OCI-LY7 (cell line): ENCODE measurements at regions not wholly inside any gene's neighbourhood (a gene's known extent, or its start where the extent isn't known, plus 50 kb on each side); places are given as distances from the start of the nearest gene placed in this dataset.
"Not testable (repeated sequence)": the region's sequence is repeated elsewhere in the genome, so short reads cannot be mapped to it uniquely, and the experiment has no call there.

Experiments
- BruUV-seq: library from RNA; stranded (reverse); fragments of 400-500 nt; replicated peaks from 2 replicates; lab custom pipeline; 2021; lab: Mats Ljungman, UMichigan
- CTCF ChIA-PET: fragments of 300-600 bp; sonication (Branson Sonifier 250); formaldehyde crosslinking; loops from one replicate; lab custom pipeline; 2022; ENCODE audit warnings: antibody characterized with exemption; ENCODE audit not compliant: unreplicated experiment; lab: Charles Lee
- POLR2A ChIA-PET: fragments of 300-600 bp; sonication (Branson Sonifier 250); formaldehyde crosslinking; loops from one replicate; lab custom pipeline; 2022; ENCODE audit warnings: antibody characterized with exemption; lab: Charles Lee
- DNase-seq: peaks from one replicate; pipeline ENCODE4 v3.0.0-alpha.2; 2015; ENCODE audit warnings: low spot score
- H2AFZ ChIP-seq: fragments of 200-600 bp; sonication (generic), shearing (Covaris generic); 2 replicates; pipeline ENCODE4 v1.6.1; 2014; ENCODE audit warnings: mild to moderate bottlenecking, antibody characterized with exemption, low read length, moderate library complexity
- H3K27ac ChIP-seq: fragments of 200-600 bp; sonication (generic); 2 replicates; pipeline ENCODE4 v1.5.1; 2014; ENCODE audit warnings: mixed run types, low read depth, mild to moderate bottlenecking, moderate library complexity, low read length, inconsistent platforms; ENCODE audit not compliant: poor library complexity, severe bottlenecking
- H3K36me3 ChIP-seq: fragments of 200-600 bp; sonication (generic); 2 replicates; pipeline ENCODE4 v1.6.1; 2014; ENCODE audit warnings: mild to moderate bottlenecking, antibody characterized with exemption, low read length, moderate library complexity, mixed read lengths; ENCODE audit not compliant: insufficient read depth
- H3K4me1 ChIP-seq: fragments of 200-600 bp; sonication (generic); 2 replicates; pipeline ENCODE4 v1.5.1; 2014; ENCODE audit warnings: mild to moderate bottlenecking, low read length; ENCODE audit not compliant: insufficient read depth, poor library complexity, severe bottlenecking
- H3K4me2 ChIP-seq: fragments of 200-600 bp; sonication (generic); 2 replicates; pipeline ENCODE4 v1.6.1; 2014; ENCODE audit warnings: mild to moderate bottlenecking, low read length
- H3K4me3 ChIP-seq: fragments of 200-600 bp; sonication (generic); 2 replicates; pipeline ENCODE4 v1.5.1; 2014; ENCODE audit warnings: mild to moderate bottlenecking, low read depth, low read length; ENCODE audit not compliant: poor library complexity, severe bottlenecking
- H3K79me2 ChIP-seq: fragments of 200-600 bp; sonication (generic); 2 replicates; pipeline ENCODE4 v1.6.1; 2016; ENCODE audit warnings: low read depth, mild to moderate bottlenecking, low read length, moderate library complexity, mixed read lengths; ENCODE audit not compliant: insufficient read depth
- H3K9me2 ChIP-seq: fragments of 200-600 bp; sonication (generic); 2 replicates; pipeline ENCODE4 v1.6.1; 2016; ENCODE audit warnings: mild to moderate bottlenecking, low read length, mixed read lengths; ENCODE audit not compliant: insufficient read depth
- H3K9me3 ChIP-seq: fragments of 200-600 bp; sonication (generic); 2 replicates; pipeline ENCODE4 v1.6.1; 2014; ENCODE audit warnings: mild to moderate bottlenecking, mixed run types, low read length, mixed read lengths
- H4K20me1 ChIP-seq: fragments of 200-600 bp; sonication (generic); 2 replicates; pipeline ENCODE4 v1.6.1; 2014; ENCODE audit warnings: mild to moderate bottlenecking, antibody characterized with exemption, low read length, moderate library complexity, mixed read lengths; ENCODE audit not compliant: insufficient read depth
- intact Hi-C: fragments of 100-400 bp; cut with micrococcal nuclease; formaldehyde crosslinking; loops from one replicate; pipeline ENCODE4 v1.10.0; 2022; ENCODE audit not compliant: unreplicated experiment

- intact Hi-C loops, H3K27ac ChIP-seq, CTCF ChIA-PET, H3K4me2 ChIP-seq, H3K4me1 ChIP-seq, BruUV-seq, H3K4me3 ChIP-seq, H3K79me2 ChIP-seq, DNase-seq, H3K36me3 ChIP-seq, H3K9me2 ChIP-seq, H3K9me3 ChIP-seq, H2AFZ ChIP-seq, H4K20me1 ChIP-seq: not testable (repeated sequence)
- POLR2A ChIA-PET, result interaction anchor here (0.7 kb wide), 1 partner anchor 179 kb away, joined by 4 read pairs; no protein-coding TSS in a partner anchor
These were observed 796.8 kb upstream of the CDH18 start for GRCh38 chr5:20784755-20785154.

- POLR2A ChIA-PET, H3K9me3 ChIP-seq, H3K79me2 ChIP-seq, intact Hi-C loops, H4K20me1 ChIP-seq, H3K4me1 ChIP-seq, H3K27ac ChIP-seq, DNase-seq, H3K36me3 ChIP-seq, BruUV-seq, H2AFZ ChIP-seq, H3K4me2 ChIP-seq, H3K4me3 ChIP-seq, H3K9me2 ChIP-seq, CTCF ChIA-PET: not testable (repeated sequence)
These were observed 795.5 kb upstream of the CDH18 start for GRCh38 chr5:20783484-20783883.

GRCh38 chr5:20771338-20771737 lies 783.3 kb upstream of the CDH18 start:
- POLR2A ChIA-PET, result not testable (repeated sequence)

GRCh38 chr5:20765074-20765473 lies 777.1 kb upstream of the CDH18 start:
- POLR2A ChIA-PET, H3K36me3 ChIP-seq, H3K9me3 ChIP-seq, H3K4me2 ChIP-seq, H3K79me2 ChIP-seq, H4K20me1 ChIP-seq, BruUV-seq, H3K4me1 ChIP-seq, H3K27ac ChIP-seq, intact Hi-C loops, H3K9me2 ChIP-seq, H3K4me3 ChIP-seq, DNase-seq, CTCF ChIA-PET, H2AFZ ChIP-seq: not testable (repeated sequence)

More at GRCh38 chr5:20771338-20771737, 783.3 kb upstream of the CDH18 start:
- H3K9me3 ChIP-seq, DNase-seq, intact Hi-C loops, H3K27ac ChIP-seq, CTCF ChIA-PET, H2AFZ ChIP-seq, H3K36me3 ChIP-seq, H3K79me2 ChIP-seq, H3K4me3 ChIP-seq, H3K4me2 ChIP-seq, H3K4me1 ChIP-seq, H3K9me2 ChIP-seq, H4K20me1 ChIP-seq, BruUV-seq: not testable (repeated sequence)

GRCh38 chr5:20759459-20759858 lies 771.5 kb upstream of the CDH18 start:
- H2AFZ ChIP-seq, BruUV-seq, H3K9me2 ChIP-seq, H3K27ac ChIP-seq, CTCF ChIA-PET, intact Hi-C loops, DNase-seq, H3K9me3 ChIP-seq, H3K4me1 ChIP-seq, H4K20me1 ChIP-seq, H3K4me3 ChIP-seq, H3K36me3 ChIP-seq, POLR2A ChIA-PET, H3K79me2 ChIP-seq, H3K4me2 ChIP-seq: not testable (repeated sequence)

GRCh38 chr5:20752179-20752578 lies 764.2 kb upstream of the CDH18 start:
- H3K36me3 ChIP-seq, DNase-seq, intact Hi-C loops, H3K9me3 ChIP-seq, H3K9me2 ChIP-seq, BruUV-seq, H2AFZ ChIP-seq, H3K4me1 ChIP-seq, CTCF ChIA-PET, H3K27ac ChIP-seq, H4K20me1 ChIP-seq, H3K4me3 ChIP-seq, H3K4me2 ChIP-seq, POLR2A ChIA-PET, H3K79me2 ChIP-seq: not testable (repeated sequence)

GRCh38 chr5:20735715-20736114 lies 747.7 kb upstream of the CDH18 start:
- H4K20me1 ChIP-seq, H3K4me2 ChIP-seq, H3K9me3 ChIP-seq, H3K79me2 ChIP-seq, H3K27ac ChIP-seq, H2AFZ ChIP-seq, H3K4me3 ChIP-seq, CTCF ChIA-PET, BruUV-seq, intact Hi-C loops, DNase-seq, H3K9me2 ChIP-seq, H3K36me3 ChIP-seq, H3K4me1 ChIP-seq: not testable (repeated sequence)
- POLR2A ChIA-PET, result interaction anchor here (0.7 kb wide), 1 partner anchor 181 kb away, joined by 3 read pairs; no protein-coding TSS in a partner anchor
